Ovary (tissue), 7 donors: ENCODE measurements at regions not wholly inside any gene's neighbourhood (a gene's known extent, or its start where the extent isn't known, plus 50 kb on each side); places are given as distances from the start of the nearest gene placed in this dataset.
"Not testable (repeated sequence)": the region's sequence is repeated elsewhere in the genome, so short reads cannot be mapped to it uniquely, and the experiment has no call there.

Experiments
- DNase-seq, 5 donors: peaks; one replicate each; pipeline ENCODE4 v3.0.0-alpha.2; 2019 to 2020
- H3K27ac ChIP-seq, 2 donors: fragments of 200-600 bp; one replicate each; pipeline versions ENCODE4 v1.5.1 to v1.8.0; 2019 to 2022
- H3K27me3 ChIP-seq: fragments of 200-600 bp; one replicate; pipeline ENCODE4 v1.8.0; 2022
- H3K36me3 ChIP-seq: fragments of 200-600 bp; sonication (generic); one replicate; pipeline ENCODE4 v1.5.1; 2019
- H3K4me1 ChIP-seq: one replicate; pipeline ENCODE4 v1.8.1; 2013; ENCODE audit warnings: mild to moderate bottlenecking, moderate library complexity; ENCODE audit not compliant: insufficient read depth
- H3K4me3 ChIP-seq: fragments of 200-600 bp; sonication (generic); one replicate; pipeline ENCODE4 v1.5.1; 2017
- H3K9me3 ChIP-seq, 2 donors: fragments of 200-600 bp in 1 of 2; sonication (generic) in 1 of 2; one replicate each; pipeline versions ENCODE4 v1.5.1 to v1.8.1; 2013 to 2019; ENCODE audit warnings: mild to moderate bottlenecking in 1 of 2, moderate library complexity in 1 of 2
- WGBS, 3 donors: extraction: QIAGEN DNeasy Blood & Tissue Kit in 1 of 3; methylation state at CpG; one replicate each; pipeline versions ENCODE4 v1.1.5 to v1.1.7; 2013 to 2017; 5-methylcytosine and 5-hydroxymethylcytosine counted together
- intact Hi-C, 4 donors: fragments of 100-400 bp; cut with DNase I; formaldehyde crosslinking; loops; one replicate each; pipeline versions ENCODE4 v1.11.0 to v1.15.1; 2022 to 2023
- donor health status: DM: no; HTN: no; CAD: no; lungs with moderate emphysema.
- donor health status: DM: no; HTN: no; CAD: no.
- donor health status: Bipolar disorder and iron deficiency.
- donor health status: DM: no; HTN: no; CAD: no.
- donor health status: DM: yes; HTN: yes; CAD: no.

GRCh38 chr4:49117951-49118350 is 131.9 kb downstream of the CWH43 start:
- 70 to 79% (median 78%) methylated on average over 7 of the region's 7 CpGs for WGBS, 3 donors
- H3K4me3 ChIP-seq, H3K36me3 ChIP-seq, H3K27me3 ChIP-seq, H3K9me3 ChIP-seq, intact Hi-C loops, H3K27ac ChIP-seq, DNase-seq, H3K4me1 ChIP-seq: not testable (repeated sequence)

GRCh38 chr4:49118379-49119212 is 132.5 kb downstream of the CWH43 start:
- H3K36me3 ChIP-seq, H3K4me1 ChIP-seq, intact Hi-C loops, H3K27me3 ChIP-seq, H3K9me3 ChIP-seq, H3K4me3 ChIP-seq, DNase-seq, H3K27ac ChIP-seq: not testable (repeated sequence)
- 60 to 63% (median 62%) methylated on average over 16 of the region's 16 CpGs for WGBS, 3 donors

- H3K9me3 ChIP-seq, H3K27me3 ChIP-seq, H3K36me3 ChIP-seq, H3K27ac ChIP-seq, H3K4me3 ChIP-seq, DNase-seq, H3K4me1 ChIP-seq, intact Hi-C loops: not testable (repeated sequence)
- WGBS, 3 donors = 54 to 56% (median 54%) methylated on average over 8 of the region's 8 CpGs
Observed at GRCh38 chr4:49119345-49119744, 133.3 kb downstream of the CWH43 start.

GRCh38 chr4:49120042-49120779 is 134.1 kb downstream of the CWH43 start:
- H3K27me3 ChIP-seq, intact Hi-C loops, H3K27ac ChIP-seq, H3K4me1 ChIP-seq, DNase-seq, H3K9me3 ChIP-seq, H3K36me3 ChIP-seq, H3K4me3 ChIP-seq: not testable (repeated sequence)
- WGBS, 3 donors = 48 to 56% (median 50%) methylated on average over 15 of the region's 15 CpGs

GRCh38 chr4:49120804-49121203 is 134.7 kb downstream of the CWH43 start:
- DNase-seq, H3K27ac ChIP-seq, H3K9me3 ChIP-seq, H3K36me3 ChIP-seq, H3K4me1 ChIP-seq, intact Hi-C loops, H3K4me3 ChIP-seq, H3K27me3 ChIP-seq: not testable (repeated sequence)
- 64 to 71% (median 70%) methylated on average over 10 of the region's 10 CpGs for WGBS, 3 donors

GRCh38 chr4:49126443-49126842 is 140.4 kb downstream of the CWH43 start:
- intact Hi-C loops, DNase-seq, H3K36me3 ChIP-seq, H3K4me3 ChIP-seq, H3K27ac ChIP-seq, H3K27me3 ChIP-seq, H3K4me1 ChIP-seq, H3K9me3 ChIP-seq: not testable (repeated sequence)
- WGBS, 3 donors = 61 to 69% (median 67%) methylated on average over 4 to 9 of the region's 9 CpGs

GRCh38 chr4:49126858-49127257 is 140.8 kb downstream of the CWH43 start:
- H3K27me3 ChIP-seq, H3K9me3 ChIP-seq, intact Hi-C loops, H3K27ac ChIP-seq, H3K4me1 ChIP-seq, H3K36me3 ChIP-seq, H3K4me3 ChIP-seq, DNase-seq: not testable (repeated sequence)
- 78% methylated on average over 1 of the region's 5 CpGs; no CpG with 5 or more reads in 2 of the 3 donors for WGBS, 3 donors

GRCh38 chr4:49129385-49129784 is 143.3 kb downstream of the CWH43 start:
- DNase-seq = not testable (repeated sequence)
- WGBS, 3 donors = no CpG with 5 or more reads among the region's 5 CpGs

GRCh38 chr4:49129870-49130269 is 143.8 kb downstream of the CWH43 start:
- H3K27ac ChIP-seq, DNase-seq, intact Hi-C loops: not testable (repeated sequence)

More at GRCh38 chr4:49129385-49129784, 143.3 kb downstream of the CWH43 start:
- H3K9me3 ChIP-seq, H3K4me1 ChIP-seq, H3K4me3 ChIP-seq, intact Hi-C loops, H3K27ac ChIP-seq, H3K36me3 ChIP-seq, H3K27me3 ChIP-seq: not testable (repeated sequence)

GRCh38 chr4:49130724-49131123 is 144.6 kb downstream of the CWH43 start:
- WGBS, 3 donors = 0 to 37% (median 15%) methylated on average over 2 to 5 of the region's 7 CpGs
- H3K4me3 ChIP-seq, H3K36me3 ChIP-seq, DNase-seq, H3K9me3 ChIP-seq, H3K4me1 ChIP-seq, intact Hi-C loops, H3K27me3 ChIP-seq, H3K27ac ChIP-seq: not testable (repeated sequence)

More at GRCh38 chr4:49129870-49130269, 143.8 kb downstream of the CWH43 start:
- not testable (repeated sequence) for H3K4me1 ChIP-seq, H3K27me3 ChIP-seq, H3K9me3 ChIP-seq, H3K4me3 ChIP-seq, H3K36me3 ChIP-seq
- WGBS, 3 donors = 36 to 74% (median 66%) methylated on average over 6 to 8 of the region's 8 CpGs

- H3K4me1 ChIP-seq, H3K4me3 ChIP-seq, intact Hi-C loops, H3K27me3 ChIP-seq, H3K9me3 ChIP-seq, H3K36me3 ChIP-seq, DNase-seq, H3K27ac ChIP-seq: not testable (repeated sequence)
- 35 to 59% (median 49%) methylated on average over 5 to 10 of the region's 10 CpGs for WGBS, 3 donors
Observed at GRCh38 chr4:49137043-49137442, 151.0 kb downstream of the CWH43 start.

- H3K4me3 ChIP-seq, H3K27me3 ChIP-seq, H3K9me3 ChIP-seq, DNase-seq, H3K36me3 ChIP-seq, intact Hi-C loops, H3K4me1 ChIP-seq, H3K27ac ChIP-seq: not testable (repeated sequence)
- 0 to 80% (median 57%) methylated on average over 1 to 6 of the region's 6 CpGs for WGBS, 3 donors
Observed at GRCh38 chr4:49137961-49138360, 151.9 kb downstream of the CWH43 start.
